ENCODE measurements at regions not wholly inside any gene's neighbourhood (a gene's known extent, or its start where the extent isn't known, plus 50 kb on each side); places are given as distances from the start of the nearest gene placed in this dataset.
"Not testable (repeated sequence)": the region's sequence is repeated elsewhere in the genome, so short reads cannot be mapped to it uniquely, and the experiment has no call there.

DNA sequence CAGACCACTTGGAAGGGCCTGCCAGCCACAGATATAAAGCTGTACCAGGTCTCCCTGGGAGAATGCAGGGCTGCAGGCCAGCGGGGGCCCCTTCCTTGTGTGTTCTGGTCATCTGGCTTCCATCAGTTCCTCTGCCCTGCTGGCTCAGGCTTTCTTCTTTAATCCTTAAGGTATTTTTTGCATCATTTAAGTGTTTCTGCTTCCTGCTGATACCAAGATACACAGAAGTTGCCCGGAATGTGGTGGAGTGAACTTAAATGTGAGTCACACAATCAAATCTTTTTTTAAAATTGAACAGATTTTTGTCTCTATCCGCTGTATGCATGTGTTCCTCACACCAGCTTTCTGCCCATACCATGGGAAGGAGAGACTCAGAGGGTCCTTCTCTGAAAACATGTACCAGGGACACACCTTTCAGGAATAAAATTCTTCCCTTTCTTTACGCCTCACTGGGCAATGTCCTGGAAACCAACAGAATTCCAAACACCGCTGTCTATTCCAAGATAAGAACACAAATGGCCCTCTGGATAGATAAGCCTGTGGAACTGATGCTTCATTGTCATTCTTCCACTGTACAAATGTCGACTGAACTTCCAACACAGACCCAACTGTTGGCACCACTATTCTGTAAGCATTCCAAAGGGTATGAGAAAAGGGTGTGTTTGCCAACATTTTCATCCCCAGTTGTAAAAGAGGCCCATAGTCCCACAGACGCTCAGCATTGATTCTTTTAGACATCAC lies 206.2 kb upstream of the MYLIP start:
- no peak for DNase-seq

DNA sequence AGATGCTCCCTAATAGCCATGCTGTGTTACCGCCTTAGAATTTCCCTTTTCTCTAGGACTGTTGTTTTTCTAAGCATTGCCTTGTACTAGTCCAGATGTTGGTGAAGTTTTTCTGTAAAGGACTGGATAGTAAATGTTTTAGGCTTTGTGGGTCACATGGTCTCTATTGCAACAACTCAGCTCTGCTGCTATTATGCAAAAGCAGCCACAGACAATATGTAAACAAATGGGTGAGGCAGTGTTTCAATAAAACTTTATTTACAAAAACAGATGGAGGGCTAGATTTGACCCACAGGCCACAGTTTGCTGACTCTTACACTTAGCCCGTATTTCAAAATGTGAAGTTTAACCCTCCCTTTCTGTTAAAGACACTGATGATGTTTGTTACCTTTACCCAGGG lies 207.6 kb upstream of the MYLIP start:
- DNase-seq, result no peak

DNA sequence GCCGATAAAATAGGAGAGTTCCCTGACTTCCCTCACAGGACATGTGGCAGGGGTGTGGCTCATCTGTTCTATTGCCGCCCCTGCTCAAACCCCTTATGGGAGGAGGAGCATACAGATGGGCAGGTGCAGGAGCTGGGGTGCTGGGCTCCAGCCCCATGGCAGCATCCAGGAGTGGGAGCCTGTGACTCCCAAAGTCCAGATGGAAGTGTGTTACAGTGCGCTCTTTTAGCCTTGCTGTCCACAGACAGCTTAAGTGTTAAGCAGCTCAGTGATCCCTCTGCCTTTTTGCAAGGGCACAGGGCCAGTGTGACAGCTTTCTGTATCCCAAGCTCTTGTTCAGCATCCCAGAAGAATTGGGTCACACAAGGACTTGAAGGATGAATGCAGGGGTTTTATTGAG lies 212.3 kb upstream of the MYLIP start:
- no peak for DNase-seq

- no peak for DNase-seq
Measured at GRCh38 chr6:15915508-15916178, 213.2 kb upstream of the MYLIP start.

- DNase-seq, result peak; percentile 11
Measured at GRCh38 chr6:15914553-15914952, 214.3 kb upstream of the MYLIP start.

GRCh38 chr6:15913573-15913972 lies 215.3 kb upstream of the MYLIP start:
- no peak for DNase-seq

DNA sequence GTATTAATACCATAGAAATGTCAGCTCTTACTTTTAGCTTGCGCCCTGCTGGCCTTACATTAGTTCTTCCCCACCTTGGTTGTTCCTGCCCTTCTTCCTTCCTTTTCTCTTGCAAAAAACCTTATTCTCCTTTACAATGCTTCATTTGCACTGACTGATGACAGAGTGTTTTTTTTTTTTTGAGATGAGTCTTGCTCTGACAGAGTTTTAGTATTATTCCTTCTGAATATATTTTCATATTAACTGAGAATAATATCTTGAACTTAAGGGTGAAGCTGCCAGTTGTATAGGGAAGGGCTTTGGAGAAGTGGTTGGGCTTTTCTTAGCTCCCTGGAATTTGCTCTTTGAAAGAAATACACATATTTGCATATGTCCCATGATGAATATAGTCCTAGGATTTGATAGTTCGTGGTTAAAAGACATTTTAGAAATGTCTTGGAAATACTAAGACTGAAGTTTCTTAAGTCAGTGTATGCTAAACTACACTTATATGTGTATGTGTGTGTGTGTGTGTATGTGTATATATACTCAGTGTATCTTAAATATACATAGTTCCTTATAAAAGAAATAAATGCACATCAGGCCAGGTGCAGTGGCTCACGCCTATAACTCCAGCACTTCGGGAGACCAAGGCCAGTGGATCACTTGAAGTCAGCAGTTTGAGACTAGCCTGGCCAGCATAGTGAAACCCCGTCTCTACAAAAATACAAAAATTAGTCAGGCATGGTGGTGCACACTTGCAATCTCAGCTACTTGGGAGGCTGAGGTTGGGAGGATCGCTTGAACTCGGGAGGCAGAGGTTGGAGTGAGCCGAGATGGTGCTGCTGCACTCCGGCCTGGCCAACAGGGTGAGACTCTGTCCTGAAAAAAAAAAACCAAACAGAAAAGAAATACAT lies 216.1 kb upstream of the MYLIP start:
- no peak for DNase-seq

DNA sequence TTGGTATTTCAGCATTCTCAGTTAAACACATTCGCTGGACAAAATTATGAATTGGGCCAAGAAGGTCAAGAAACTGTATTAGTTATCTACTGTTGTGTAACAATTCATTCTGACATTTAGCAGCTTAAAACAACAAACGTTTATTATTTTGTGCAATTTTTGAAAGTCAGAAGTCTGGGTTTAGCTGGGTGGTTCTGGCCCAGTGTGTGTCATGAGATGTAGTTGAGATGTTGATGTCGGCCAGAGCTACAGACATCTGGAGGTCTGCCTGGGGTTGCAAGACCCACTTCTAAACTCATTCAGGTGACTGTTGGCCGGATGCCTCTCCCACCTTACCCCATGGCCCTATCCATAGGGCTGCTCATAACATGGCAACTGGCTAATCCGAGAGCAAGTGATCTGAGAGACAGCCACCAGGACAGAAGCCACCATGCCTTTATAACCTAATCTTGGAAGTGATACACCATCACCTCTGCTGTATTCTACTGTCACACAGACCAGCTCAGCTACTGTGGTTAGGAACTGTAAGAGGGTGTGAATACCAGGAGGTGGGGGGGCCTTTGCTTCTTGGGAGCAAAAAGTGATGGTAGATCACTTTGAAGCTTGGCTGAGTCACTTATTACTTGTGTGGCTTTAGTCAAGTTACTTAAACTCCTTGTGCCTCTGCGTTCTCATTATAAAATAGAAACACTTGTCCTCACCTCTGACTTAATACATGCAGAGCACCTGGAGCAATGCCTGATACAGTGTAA lies 217.0 kb upstream of the MYLIP start:
- DNase-seq, result peak; percentile 5

- DNase-seq, result no peak
Measured at GRCh38 chr6:15909290-15910070, 219.4 kb upstream of the MYLIP start.

DNA sequence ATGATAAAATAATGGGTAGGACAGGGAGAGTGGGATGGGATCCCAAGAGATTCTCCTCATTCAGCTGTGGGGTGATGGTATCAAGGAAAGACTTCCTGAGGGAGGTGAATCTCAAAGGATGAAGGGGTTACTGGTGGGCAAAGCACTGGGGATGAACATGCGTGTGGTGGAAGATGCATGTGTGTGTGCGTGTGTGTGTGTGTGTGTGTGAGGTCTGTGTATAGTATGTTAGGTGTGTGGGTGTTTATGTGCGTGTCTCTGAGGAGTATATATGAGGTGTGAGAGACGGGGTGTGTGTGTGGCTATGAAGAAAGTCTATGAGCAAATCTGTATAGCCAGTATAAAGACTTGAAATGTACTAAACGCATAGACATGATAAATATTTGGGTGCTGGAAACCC lies 220.0 kb upstream of the MYLIP start:
- DNase-seq, result no peak

DNA sequence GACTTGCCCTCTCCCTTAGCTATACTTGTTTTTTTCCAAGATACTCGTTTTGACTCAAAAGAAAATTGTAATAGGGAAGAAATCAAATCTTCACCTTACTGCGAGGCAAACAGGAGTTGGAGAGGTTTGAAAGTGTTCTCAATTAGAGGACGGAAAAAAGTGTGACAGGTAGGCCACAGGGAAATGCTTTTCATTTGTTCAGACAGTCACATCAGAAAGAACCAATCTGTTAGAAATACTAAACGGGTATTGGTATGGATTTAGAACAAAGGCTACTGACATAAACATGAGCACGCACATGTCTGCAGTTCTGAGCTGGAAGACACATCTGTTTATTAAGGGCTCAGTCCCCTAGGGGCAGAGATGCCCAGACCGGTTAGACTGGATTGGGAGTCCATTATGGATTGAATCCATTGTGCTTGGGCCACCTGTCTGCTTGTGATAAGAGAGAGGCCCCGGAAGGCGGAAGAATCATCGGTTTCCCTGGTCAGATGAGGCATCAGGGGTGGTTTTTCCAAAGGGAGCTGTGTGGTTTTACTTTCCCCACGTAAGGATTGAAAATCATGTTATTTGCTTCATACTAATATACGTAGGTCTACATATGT lies 220.9 kb upstream of the MYLIP start:
- no peak for DNase-seq

GRCh38 chr6:15907220-15907913 lies 221.5 kb upstream of the MYLIP start:
- DNase-seq, result not testable (repeated sequence)

GRCh38 chr6:15906420-15907016 lies 222.4 kb upstream of the MYLIP start:
- no peak for DNase-seq

DNA sequence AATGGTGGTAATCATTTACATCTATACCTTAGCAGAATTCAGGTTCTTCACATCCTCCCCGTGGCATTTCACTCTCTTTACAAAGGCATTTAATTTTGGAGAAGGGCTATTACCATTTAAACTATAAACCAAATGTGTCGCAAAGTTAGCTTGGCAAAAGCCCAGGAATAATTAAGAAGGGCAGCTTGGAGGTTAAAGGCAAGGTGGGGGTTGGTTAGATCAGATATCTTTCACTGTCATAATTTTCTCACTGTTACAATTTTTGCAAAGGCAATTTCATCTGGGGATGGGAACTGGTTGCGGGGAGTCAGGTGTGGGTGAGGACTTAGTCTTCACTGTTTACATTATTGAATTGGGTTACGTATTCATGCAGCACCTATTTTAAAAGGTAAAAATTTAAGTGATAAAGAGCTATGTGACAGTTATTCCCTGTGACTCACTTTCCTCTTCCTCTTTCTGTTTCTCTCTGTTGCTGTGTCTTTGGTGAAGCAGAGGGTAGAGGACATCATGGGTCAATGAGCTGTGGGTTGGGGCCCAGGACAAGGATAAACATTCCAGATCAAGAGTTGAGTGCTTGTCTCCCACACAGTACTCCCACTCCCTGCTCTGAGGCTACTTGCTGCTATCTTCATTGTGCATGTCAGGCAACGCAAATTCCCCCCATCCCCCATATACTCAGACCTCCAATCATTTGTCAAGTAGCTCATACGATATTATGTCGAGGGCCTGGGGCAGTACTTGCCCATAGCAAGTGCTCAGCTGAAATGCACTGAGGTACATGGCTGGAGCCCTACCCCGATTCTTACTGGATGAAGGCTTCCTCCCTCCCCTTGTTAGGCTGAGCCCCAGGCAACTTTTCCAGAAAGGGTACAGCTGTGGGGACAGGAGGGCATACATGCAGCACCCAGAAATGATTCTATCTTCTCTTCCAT lies 223.1 kb upstream of the MYLIP start:
- no peak for DNase-seq

DNA sequence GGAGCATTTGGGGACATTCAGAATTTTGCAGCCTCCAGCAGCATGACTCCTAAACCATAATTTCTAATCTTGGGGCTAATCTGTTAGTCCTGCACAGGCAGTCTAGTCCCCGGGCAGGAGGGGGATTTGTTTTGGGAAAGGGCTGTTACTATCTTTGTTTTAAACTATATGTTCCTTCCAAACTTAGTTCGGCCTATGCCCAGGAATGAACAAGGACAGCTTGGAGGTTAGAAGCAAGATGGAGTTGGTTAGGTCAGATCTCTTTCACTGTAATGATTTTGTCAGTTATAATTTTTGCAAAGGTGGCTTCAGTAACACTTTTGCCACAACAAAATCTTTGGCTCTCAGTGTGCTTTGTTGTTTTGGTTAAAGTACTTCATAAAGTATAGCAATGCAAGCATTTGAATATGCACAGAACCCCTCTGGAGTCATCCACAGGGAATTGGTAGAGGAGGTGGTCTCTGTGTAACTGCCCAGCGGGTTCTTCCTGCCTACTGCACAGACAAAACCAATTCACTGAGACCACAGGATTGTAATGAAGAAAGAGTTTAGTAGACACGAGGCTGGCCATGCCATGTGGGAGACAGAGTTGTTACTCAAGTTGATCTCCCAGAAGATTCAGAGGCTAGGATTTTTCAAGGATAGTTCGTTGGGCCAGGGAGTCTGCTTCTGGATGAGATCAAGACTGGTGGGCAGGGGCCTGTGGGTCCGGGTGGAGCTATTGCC lies 224.1 kb upstream of the MYLIP start:
- DNase-seq, result no peak

DNA sequence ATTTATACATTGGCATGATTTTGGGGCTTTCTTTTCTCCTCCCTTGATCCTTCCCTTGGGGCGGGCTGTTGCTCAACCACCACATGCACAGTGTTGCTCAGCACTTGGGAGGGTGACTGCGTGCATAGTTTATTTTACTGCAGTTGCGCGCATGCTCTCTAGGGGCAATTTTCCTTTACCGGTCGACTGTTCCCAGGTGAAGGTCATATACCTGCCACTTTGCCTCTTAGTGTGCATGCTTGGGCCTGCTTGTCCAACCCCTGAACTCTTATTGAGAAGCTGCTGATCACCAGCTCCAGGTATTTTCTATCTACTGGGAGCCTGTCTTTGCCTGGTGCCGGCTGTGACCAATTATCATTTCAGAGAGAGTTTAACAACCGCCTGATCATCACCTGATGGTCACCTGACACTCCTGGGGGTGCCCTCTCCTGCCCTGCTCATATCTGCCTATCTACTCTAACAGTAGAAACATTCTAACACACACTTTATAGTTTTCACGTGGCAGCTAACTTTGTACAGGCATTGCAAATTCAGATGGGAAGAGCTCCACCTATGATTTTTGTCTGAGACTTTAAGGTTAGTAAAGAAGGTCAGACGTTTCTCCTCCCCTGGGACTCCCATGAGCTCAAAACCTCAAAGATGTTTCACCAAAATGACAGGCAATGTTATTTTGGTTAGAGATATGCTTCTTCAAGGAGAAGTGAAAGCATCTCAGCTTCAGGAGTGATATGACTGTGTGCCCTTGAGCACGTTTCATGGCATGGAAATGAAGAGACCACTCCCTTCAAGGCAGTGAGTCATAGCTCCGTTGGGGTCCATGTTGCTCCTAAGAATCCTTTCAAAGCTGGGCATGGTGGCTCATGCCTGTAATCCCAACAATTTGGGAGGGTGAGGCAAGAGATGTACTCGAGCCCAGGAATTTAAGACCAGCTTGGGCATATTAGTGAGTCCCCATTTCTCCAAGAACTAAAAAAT lies 227.5 kb upstream of the MYLIP start:
- DNase-seq, result no peak

GRCh38 chr6:15898693-15899092 lies 230.2 kb upstream of the MYLIP start:
- DNase-seq, result no peak

Data from activated naive CD4-positive, alpha-beta T cell treated with Interleukin-2 at 50 U/mL for 16 hours (primary cell).